ENCODE measurements at regions not wholly inside any gene's neighbourhood (a gene's known extent, or its start where the extent isn't known, plus 50 kb on each side); places are given as distances from the start of the nearest gene placed in this dataset.
"Not testable (repeated sequence)": the region's sequence is repeated elsewhere in the genome, so short reads cannot be mapped to it uniquely, and the experiment has no call there.

DNA sequence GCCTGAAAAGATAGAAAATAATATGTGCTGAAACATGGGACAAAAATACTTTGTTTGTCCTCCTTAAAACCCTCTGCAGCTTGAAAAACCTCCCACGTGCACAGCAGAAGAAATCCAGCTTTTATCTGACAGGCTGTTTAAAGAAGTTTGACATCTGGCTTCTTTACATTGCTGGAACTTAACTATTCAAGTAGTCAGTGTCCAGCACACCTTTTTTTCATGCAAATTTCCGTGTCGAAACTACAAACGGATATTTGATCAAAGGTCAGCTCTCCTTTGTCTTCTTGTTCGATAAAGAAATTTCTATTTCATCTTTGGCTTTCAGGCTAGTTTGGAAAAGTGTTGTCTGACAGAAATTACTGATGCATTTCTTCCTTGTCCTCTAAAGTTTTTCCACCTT is 66.8 kb upstream of the KBTBD8 start:
- no peak overlapping the region for H3K4me3 ChIP-seq (ENCODE audit: low read length)
- H3K27me3 ChIP-seq (replicated peaks; ENCODE audit: control insufficient read depth, insufficient read depth, low read length), result peaks cover 8% of the 10 kb centered on the region
- no peaks in the 10 kb centered on the region for H3K4me1 ChIP-seq (ENCODE audit: control insufficient read depth, insufficient read depth, low read length)
- no peak for DNase-seq (ENCODE audit: low read depth)
- no peaks in the 10 kb centered on the region for H3K9me3 ChIP-seq (ENCODE audit: control insufficient read depth, low read length)
- H3K36me3 ChIP-seq (ENCODE audit: control insufficient read depth, insufficient read depth, low read length, severe bottlenecking), result no peaks in the 10 kb centered on the region
- no peak overlapping the region for H3K9ac ChIP-seq (ENCODE audit: low read length)

DNA sequence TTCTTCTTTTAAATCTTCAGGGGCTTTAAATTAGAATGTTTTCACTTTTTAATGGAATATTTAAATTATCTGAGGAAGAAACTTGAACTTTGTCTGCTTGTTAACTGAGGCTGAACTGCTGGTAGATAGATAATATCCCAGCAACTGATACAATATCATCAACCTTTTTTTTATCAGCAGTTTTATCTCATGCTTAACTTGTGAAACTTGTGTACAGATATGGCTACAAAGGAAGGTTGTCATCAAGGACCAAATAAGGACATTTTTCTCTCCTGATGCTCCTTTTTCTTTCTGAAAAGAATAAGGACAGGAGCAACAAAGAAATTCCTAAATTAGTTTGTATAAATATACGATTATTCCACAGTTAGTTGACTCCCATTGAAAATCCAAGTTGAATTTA is 66.4 kb upstream of the KBTBD8 start:
- no peaks in the 10 kb centered on the region for H3K9me3 ChIP-seq (ENCODE audit: control insufficient read depth, low read length)
- no peaks in the 10 kb centered on the region for H3K36me3 ChIP-seq (ENCODE audit: control insufficient read depth, insufficient read depth, low read length, severe bottlenecking)
- no peak for DNase-seq (ENCODE audit: low read depth)
- no peak overlapping the region for H3K4me3 ChIP-seq (ENCODE audit: low read length)
- H3K4me1 ChIP-seq (ENCODE audit: control insufficient read depth, insufficient read depth, low read length), result no peaks in the 10 kb centered on the region
- H3K9ac ChIP-seq (ENCODE audit: low read length), result no peak overlapping the region
- peaks cover 8% of the 10 kb centered on the region for H3K27me3 ChIP-seq (replicated peaks; ENCODE audit: control insufficient read depth, insufficient read depth, low read length)

- Histone ChIP-seq H3K4me3 (ENCODE audit: low read length) (no peak overlapping the region), H3K27me3 (replicated peaks; ENCODE audit: control insufficient read depth, insufficient read depth, low read length) (peaks cover 8% of the 10 kb centered on the region), H3K9ac (ENCODE audit: low read length) (no peak overlapping the region), H3K4me1 (ENCODE audit: control insufficient read depth, insufficient read depth, low read length) (no peaks in the 10 kb centered on the region), H3K36me3 (ENCODE audit: control insufficient read depth, insufficient read depth, low read length, severe bottlenecking) (no peaks in the 10 kb centered on the region), H3K9me3 (ENCODE audit: control insufficient read depth, low read length) (no peaks in the 10 kb centered on the region)
- DNase-seq (ENCODE audit: low read depth), result no peak
Measured at GRCh38 chr3:66933233-66933632, 64.9 kb upstream of the KBTBD8 start.

DNA sequence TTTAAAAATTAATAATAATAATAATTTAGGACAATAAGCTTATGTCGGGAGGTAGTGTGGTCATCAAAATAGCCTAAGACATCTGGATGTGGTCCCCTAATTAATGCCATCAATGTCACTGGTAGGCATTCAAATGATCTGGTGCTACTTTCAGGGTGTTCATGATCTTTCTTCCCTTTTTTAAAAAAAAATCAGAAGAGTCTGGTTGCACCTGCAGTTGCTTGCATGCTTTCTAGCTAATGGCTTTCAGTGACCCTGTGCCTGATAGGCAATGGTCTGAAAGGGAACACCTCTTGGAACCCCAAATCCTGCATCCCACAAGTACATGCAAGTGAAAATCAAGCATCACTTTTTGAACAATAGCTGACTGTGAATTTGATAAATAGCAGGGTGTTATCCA is 64.1 kb upstream of the KBTBD8 start:
- no peak overlapping the region for H3K9ac ChIP-seq (ENCODE audit: low read length)
- H3K9me3 ChIP-seq (ENCODE audit: control insufficient read depth, low read length), result no peaks in the 10 kb centered on the region
- no peak for DNase-seq (ENCODE audit: low read depth)
- no peak overlapping the region for H3K4me3 ChIP-seq (ENCODE audit: low read length)
- peaks cover 8% of the 10 kb centered on the region for H3K27me3 ChIP-seq (replicated peaks; ENCODE audit: control insufficient read depth, insufficient read depth, low read length)
- no peaks in the 10 kb centered on the region for H3K4me1 ChIP-seq (ENCODE audit: control insufficient read depth, insufficient read depth, low read length)
- H3K36me3 ChIP-seq (ENCODE audit: control insufficient read depth, insufficient read depth, low read length, severe bottlenecking), result no peaks in the 10 kb centered on the region

DNA sequence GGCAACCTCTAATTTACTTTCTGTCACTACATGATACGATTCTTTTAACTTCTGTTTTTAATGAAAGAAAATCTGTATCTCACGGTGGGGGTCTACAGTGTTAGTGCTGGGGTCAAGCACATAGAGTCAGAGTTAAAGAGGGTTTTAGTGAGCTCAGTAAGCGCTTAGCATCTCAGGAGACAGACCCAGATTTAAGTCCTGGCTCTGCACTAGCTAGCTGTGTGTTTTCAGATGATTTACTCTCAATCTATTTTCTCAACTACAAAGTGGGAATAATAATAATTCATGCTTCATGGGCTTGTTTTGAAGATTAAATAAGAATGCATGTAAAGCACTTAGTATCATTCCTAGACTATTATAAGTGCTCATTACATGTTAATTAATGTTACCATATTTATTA is 63.4 kb upstream of the KBTBD8 start:
- Histone ChIP-seq H3K36me3 (ENCODE audit: control insufficient read depth, insufficient read depth, low read length, severe bottlenecking) (no peaks in the 10 kb centered on the region), H3K9me3 (ENCODE audit: control insufficient read depth, low read length) (no peaks in the 10 kb centered on the region), H3K4me1 (ENCODE audit: control insufficient read depth, insufficient read depth, low read length) (no peaks in the 10 kb centered on the region), H3K9ac (ENCODE audit: low read length) (no peak overlapping the region), H3K27me3 (replicated peaks; ENCODE audit: control insufficient read depth, insufficient read depth, low read length) (peaks cover 8% of the 10 kb centered on the region), H3K4me3 (ENCODE audit: low read length) (no peak overlapping the region)
- no peak for DNase-seq (ENCODE audit: low read depth)

DNA sequence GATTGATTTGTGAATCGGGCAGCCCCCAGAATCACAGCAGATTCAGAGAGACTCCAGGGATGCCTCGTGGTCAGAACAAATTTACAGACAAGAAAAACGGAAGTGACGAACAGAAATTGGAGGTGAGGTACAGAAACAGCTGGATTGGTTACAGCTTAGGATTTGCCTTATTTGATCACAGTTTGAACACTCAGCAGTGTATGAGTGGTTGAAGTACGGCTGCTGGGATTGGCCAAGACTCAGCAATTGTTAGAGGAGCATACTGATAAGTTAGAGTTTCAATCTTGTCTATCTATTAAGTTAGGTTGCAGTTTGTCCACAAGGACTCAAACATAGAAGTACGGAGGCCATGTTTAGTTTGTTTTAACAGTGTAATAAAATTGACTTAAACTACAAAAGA is 61.1 kb upstream of the KBTBD8 start:
- not testable (repeated sequence) for DNase-seq (ENCODE audit: low read depth); H3K27me3 ChIP-seq (replicated peaks; ENCODE audit: control insufficient read depth, insufficient read depth, low read length); H3K4me1 ChIP-seq (ENCODE audit: control insufficient read depth, insufficient read depth, low read length); H3K9ac ChIP-seq (ENCODE audit: low read length); H3K36me3 ChIP-seq (ENCODE audit: control insufficient read depth, insufficient read depth, low read length, severe bottlenecking); H3K9me3 ChIP-seq (ENCODE audit: control insufficient read depth, low read length); H3K4me3 ChIP-seq (ENCODE audit: low read length)

GRCh38 chr3:66938338-66938963 is 59.7 kb upstream of the KBTBD8 start:
- DNase-seq (ENCODE audit: low read depth), result peak; percentile 85
- no peaks in the 10 kb centered on the region for H3K9me3 ChIP-seq (ENCODE audit: control insufficient read depth, low read length)
- no peak overlapping the region for H3K9ac ChIP-seq (ENCODE audit: low read length)
- H3K36me3 ChIP-seq (ENCODE audit: control insufficient read depth, insufficient read depth, low read length, severe bottlenecking), result no peaks in the 10 kb centered on the region
- H3K4me1 ChIP-seq (ENCODE audit: control insufficient read depth, insufficient read depth, low read length), result no peaks in the 10 kb centered on the region
- H3K27me3 ChIP-seq (replicated peaks; ENCODE audit: control insufficient read depth, insufficient read depth, low read length), result peaks cover 6% of the 10 kb centered on the region
- H3K4me3 ChIP-seq (ENCODE audit: low read length), result no peak overlapping the region

DNA sequence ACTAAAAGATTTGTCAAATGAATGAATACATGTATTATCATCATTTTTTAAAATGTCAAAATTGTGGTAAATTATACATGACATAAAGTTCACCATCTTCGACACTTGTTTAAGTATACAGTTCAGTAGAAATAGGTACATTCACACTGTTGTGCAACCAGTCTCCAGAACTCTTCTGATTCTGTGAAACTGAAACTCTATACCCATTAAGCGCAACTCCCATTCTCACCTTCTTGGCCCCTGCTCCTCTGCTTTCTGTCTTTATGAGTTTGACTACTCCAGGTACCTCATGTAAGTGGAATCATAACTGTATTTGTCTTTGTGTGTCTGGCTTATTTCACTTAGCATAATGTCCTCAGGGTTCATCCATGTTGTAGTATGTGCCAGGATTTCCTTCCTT is 50.1 kb upstream of the KBTBD8 start:
- Histone ChIP-seq H3K9me3 (ENCODE audit: control insufficient read depth, low read length) (no peaks in the 10 kb centered on the region), H3K27me3 (replicated peaks; ENCODE audit: control insufficient read depth, insufficient read depth, low read length) (peaks cover 26% of the 10 kb centered on the region), H3K4me1 (ENCODE audit: control insufficient read depth, insufficient read depth, low read length) (no peaks in the 10 kb centered on the region), H3K9ac (ENCODE audit: low read length) (no peak overlapping the region), H3K4me3 (ENCODE audit: low read length) (no peak overlapping the region), H3K36me3 (ENCODE audit: control insufficient read depth, insufficient read depth, low read length, severe bottlenecking) (no peaks in the 10 kb centered on the region)
- DNase-seq (ENCODE audit: low read depth), result no peak
